ENCODE measurements at regions not wholly inside any gene's neighbourhood (a gene's known extent, or its start where the extent isn't known, plus 50 kb on each side); places are given as distances from the start of the nearest gene placed in this dataset.

DNA sequence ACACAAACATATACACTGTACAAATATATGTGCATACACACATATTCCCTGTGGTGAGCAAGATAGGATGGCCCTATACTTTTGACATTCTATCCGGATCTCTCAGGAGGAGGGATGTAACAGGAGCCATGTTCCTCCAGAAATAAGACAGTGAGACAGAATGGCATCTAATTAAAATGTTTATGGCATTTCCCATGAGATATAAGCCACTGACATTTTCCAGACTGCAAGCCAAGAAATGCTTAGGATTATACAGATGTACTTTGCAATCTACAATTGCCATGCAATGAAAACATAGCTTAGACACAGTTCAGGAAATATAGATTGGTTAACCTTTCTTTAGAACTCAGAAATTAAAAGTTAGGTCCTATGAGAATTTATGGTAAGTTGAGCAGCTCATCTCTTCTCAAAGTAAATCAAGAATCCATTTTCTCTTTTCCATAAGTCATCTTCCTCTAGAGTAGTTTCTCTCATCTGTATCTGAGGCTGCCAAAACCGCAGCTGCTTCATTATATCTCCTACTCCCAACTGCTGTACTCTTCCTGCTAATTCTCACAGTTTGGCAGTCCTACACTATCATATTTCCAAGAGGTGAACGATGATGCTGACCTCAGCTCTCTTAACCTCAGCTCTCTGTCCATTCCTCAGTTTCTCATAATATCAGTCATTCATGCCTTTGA, 1719.1 kb downstream of the MAT2B start:
- H3K4me1 Mint-ChIP-seq = peaks cover 20% of the 10 kb centered on the region
- no peak overlapping the region for H3K27ac Mint-ChIP-seq
- ChIA-PET CTCF (no interaction called here), POLR2A (no interaction called here)
- TF ChIP-seq TEAD1 (CRISPR knock-in tag; IDR thresholded peaks at IDR 0.05) (no peak), SP1 (CRISPR knock-in tag; conservative IDR thresholded peaks at IDR 0.05) (no peak), CREM (CRISPR knock-in tag; IDR thresholded peaks at IDR 0.05) (no peak), PRRX2 (CRISPR knock-in tag; IDR thresholded peaks at IDR 0.05) (no peak), ETV6 (CRISPR knock-in tag; IDR thresholded peaks at IDR 0.05) (no peak), ZNF416 (CRISPR knock-in tag; IDR thresholded peaks at IDR 0.05) (no peak), USF2 (CRISPR knock-in tag; IDR thresholded peaks at IDR 0.05) (no peak), NFATC4 (CRISPR knock-in tag; IDR thresholded peaks at IDR 0.05) (no peak)
- TF ChIP-seq, protein P1, sequence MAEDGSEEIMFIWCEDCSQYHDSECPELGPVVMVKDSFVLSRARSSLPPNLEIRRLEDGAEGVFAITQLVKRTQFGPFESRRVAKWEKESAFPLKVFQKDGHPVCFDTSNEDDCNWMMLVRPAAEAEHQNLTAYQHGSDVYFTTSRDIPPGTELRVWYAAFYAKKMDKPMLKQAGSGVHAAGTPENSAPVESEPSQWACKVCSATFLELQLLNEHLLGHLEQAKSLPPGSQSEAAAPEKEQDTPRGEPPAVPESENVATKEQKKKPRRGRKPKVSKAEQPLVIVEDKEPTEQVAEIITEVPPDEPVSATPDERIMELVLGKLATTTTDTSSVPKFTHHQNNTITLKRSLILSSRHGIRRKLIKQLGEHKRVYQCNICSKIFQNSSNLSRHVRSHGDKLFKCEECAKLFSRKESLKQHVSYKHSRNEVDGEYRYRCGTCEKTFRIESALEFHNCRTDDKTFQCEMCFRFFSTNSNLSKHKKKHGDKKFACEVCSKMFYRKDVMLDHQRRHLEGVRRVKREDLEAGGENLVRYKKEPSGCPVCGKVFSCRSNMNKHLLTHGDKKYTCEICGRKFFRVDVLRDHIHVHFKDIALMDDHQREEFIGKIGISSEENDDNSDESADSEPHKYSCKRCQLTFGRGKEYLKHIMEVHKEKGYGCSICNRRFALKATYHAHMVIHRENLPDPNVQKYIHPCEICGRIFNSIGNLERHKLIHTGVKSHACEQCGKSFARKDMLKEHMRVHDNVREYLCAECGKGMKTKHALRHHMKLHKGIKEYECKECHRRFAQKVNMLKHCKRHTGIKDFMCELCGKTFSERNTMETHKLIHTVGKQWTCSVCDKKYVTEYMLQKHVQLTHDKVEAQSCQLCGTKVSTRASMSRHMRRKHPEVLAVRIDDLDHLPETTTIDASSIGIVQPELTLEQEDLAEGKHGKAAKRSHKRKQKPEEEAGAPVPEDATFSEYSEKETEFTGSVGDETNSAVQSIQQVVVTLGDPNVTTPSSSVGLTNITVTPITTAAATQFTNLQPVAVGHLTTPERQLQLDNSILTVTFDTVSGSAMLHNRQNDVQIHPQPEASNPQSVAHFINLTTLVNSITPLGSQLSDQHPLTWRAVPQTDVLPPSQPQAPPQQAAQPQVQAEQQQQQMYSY (CRISPR knock-in tag; IDR thresholded peaks at IDR 0.05) = no peak
- TF ChIP-seq, protein P2, sequence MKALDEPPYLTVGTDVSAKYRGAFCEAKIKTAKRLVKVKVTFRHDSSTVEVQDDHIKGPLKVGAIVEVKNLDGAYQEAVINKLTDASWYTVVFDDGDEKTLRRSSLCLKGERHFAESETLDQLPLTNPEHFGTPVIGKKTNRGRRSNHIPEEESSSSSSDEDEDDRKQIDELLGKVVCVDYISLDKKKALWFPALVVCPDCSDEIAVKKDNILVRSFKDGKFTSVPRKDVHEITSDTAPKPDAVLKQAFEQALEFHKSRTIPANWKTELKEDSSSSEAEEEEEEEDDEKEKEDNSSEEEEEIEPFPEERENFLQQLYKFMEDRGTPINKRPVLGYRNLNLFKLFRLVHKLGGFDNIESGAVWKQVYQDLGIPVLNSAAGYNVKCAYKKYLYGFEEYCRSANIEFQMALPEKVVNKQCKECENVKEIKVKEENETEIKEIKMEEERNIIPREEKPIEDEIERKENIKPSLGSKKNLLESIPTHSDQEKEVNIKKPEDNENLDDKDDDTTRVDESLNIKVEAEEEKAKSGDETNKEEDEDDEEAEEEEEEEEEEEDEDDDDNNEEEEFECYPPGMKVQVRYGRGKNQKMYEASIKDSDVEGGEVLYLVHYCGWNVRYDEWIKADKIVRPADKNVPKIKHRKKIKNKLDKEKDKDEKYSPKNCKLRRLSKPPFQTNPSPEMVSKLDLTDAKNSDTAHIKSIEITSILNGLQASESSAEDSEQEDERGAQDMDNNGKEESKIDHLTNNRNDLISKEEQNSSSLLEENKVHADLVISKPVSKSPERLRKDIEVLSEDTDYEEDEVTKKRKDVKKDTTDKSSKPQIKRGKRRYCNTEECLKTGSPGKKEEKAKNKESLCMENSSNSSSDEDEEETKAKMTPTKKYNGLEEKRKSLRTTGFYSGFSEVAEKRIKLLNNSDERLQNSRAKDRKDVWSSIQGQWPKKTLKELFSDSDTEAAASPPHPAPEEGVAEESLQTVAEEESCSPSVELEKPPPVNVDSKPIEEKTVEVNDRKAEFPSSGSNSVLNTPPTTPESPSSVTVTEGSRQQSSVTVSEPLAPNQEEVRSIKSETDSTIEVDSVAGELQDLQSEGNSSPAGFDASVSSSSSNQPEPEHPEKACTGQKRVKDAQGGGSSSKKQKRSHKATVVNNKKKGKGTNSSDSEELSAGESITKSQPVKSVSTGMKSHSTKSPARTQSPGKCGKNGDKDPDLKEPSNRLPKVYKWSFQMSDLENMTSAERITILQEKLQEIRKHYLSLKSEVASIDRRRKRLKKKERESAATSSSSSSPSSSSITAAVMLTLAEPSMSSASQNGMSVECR (CRISPR knock-in tag; IDR thresholded peaks at IDR 0.05; ENCODE audit: borderline replicate concordance) = no peak
- TF ChIP-seq, protein P3, sequence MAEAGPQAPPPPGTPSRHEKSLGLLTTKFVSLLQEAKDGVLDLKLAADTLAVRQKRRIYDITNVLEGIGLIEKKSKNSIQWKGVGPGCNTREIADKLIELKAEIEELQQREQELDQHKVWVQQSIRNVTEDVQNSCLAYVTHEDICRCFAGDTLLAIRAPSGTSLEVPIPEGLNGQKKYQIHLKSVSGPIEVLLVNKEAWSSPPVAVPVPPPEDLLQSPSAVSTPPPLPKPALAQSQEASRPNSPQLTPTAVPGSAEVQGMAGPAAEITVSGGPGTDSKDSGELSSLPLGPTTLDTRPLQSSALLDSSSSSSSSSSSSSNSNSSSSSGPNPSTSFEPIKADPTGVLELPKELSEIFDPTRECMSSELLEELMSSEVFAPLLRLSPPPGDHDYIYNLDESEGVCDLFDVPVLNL (CRISPR knock-in tag; IDR thresholded peaks at IDR 0.05; ENCODE audit: borderline replicate concordance, low read depth) = no peak
- DNase-seq (ENCODE audit: low spot score) (no peak), ATAC-seq (no peak)
- H3K36me3 Mint-ChIP-seq = no peaks in the 10 kb centered on the region
- H3K4me3 Mint-ChIP-seq = no peak overlapping the region
- H3K9me3 Mint-ChIP-seq = peaks cover 5% of the 10 kb centered on the region
- no peaks in the 10 kb centered on the region for H3K27me3 Mint-ChIP-seq (ENCODE audit: low read depth)

DNA sequence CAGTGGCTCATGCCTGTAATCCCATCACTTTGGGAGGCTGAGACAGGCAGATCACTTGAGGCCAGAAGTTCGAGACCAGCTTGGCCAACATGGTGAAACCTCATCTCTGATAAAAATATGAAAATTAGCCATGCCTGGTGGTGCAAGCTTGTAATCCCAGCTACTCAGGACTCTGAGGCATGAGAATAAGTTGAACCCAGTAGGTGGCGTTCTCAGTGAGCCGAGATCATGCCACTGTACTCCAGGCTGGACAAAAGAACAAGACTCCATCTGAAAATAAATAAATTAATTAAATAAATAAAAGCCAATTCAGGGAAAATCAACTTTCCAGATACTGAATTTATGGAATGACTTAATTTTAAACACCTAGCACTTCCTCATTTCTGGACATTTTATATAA, 1722.1 kb downstream of the MAT2B start:
- Mint-ChIP-seq H3K36me3 (no peaks in the 10 kb centered on the region), H3K4me3 (no peak overlapping the region), H3K9me3 (peaks cover 5% of the 10 kb centered on the region), H3K27me3 (ENCODE audit: low read depth) (no peaks in the 10 kb centered on the region), H3K27ac (no peak overlapping the region), H3K4me1 (peaks cover 48% of the 10 kb centered on the region)
- no peak for DNase-seq (ENCODE audit: low spot score)
- ATAC-seq = peak; percentile 38; the same call in 1 of the 2 replicates
- CTCF ChIA-PET = interaction anchor here (0.6 to 1.2 kb wide), 2 partner anchors 20 to 230 kb away, joined by 3 read pairs; no protein-coding TSS in a partner anchor
- POLR2A ChIA-PET = no interaction called here
- TF ChIP-seq ZNF423 (CRISPR knock-in tag; IDR thresholded peaks at IDR 0.05) (no peak), EMX1 (CRISPR knock-in tag; IDR thresholded peaks at IDR 0.05) (no peak), JUN (CRISPR knock-in tag; IDR thresholded peaks at IDR 0.05) (no peak), ZNF232 (CRISPR knock-in tag; IDR thresholded peaks at IDR 0.05) (no peak), ATF1 (CRISPR knock-in tag; IDR thresholded peaks at IDR 0.05) (no peak), TP53 (CRISPR knock-in tag; IDR thresholded peaks at IDR 0.05) (no peak), ZNF138 (CRISPR knock-in tag; conservative IDR thresholded peaks at IDR 0.05) (no peak), NR1H2 (CRISPR knock-in tag; IDR thresholded peaks at IDR 0.05) (no peak), SOX15 (CRISPR knock-in tag; IDR thresholded peaks at IDR 0.05) (no peak)
- TF ChIP-seq, protein P4, sequence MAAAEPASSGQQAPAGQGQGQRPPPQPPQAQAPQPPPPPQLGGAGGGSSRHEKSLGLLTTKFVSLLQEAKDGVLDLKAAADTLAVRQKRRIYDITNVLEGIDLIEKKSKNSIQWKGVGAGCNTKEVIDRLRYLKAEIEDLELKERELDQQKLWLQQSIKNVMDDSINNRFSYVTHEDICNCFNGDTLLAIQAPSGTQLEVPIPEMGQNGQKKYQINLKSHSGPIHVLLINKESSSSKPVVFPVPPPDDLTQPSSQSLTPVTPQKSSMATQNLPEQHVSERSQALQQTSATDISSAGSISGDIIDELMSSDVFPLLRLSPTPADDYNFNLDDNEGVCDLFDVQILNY (CRISPR knock-in tag; IDR thresholded peaks at IDR 0.05) = no peak
- TF ChIP-seq, protein P5, sequence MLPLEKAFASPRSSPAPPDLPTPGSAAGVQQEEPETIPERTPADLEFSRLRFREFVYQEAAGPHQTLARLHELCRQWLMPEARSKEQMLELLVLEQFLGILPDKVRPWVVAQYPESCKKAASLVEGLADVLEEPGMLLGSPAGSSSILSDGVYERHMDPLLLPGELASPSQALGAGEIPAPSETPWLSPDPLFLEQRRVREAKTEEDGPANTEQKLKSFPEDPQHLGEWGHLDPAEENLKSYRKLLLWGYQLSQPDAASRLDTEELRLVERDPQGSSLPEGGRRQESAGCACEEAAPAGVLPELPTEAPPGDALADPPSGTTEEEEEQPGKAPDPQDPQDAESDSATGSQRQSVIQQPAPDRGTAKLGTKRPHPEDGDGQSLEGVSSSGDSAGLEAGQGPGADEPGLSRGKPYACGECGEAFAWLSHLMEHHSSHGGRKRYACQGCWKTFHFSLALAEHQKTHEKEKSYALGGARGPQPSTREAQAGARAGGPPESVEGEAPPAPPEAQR (CRISPR knock-in tag; IDR thresholded peaks at IDR 0.05) = no peak
